Liver (tissue), 8 donors: ENCODE measurements at regions not wholly inside any gene's neighbourhood (a gene's known extent, or its start where the extent isn't known, plus 50 kb on each side); places are given as distances from the start of the nearest gene placed in this dataset.

Experiments
- DNase-seq: peaks from one replicate; pipeline ENCODE4 v3.0.0-alpha.2; 2017; ENCODE audit warnings: low spot score
- H3K27ac ChIP-seq, 2 donors: one replicate each; pipeline ENCODE4 v1.7.0; 2013; ENCODE audit warnings: inconsistent platforms in 2 of 2, low read length in 2 of 2, control low read depth in 1 of 2, low read depth in 1 of 2, mild to moderate bottlenecking in 1 of 2
- H3K27me3 ChIP-seq, 4 donors: one replicate each; pipeline versions ENCODE4 v1.6.1 to v1.7.0; 2013; ENCODE audit warnings: low read length in 3 of 4, inconsistent platforms in 1 of 4, mild to moderate bottlenecking in 1 of 4, moderate library complexity in 1 of 4; ENCODE audit not compliant: control insufficient read depth in 4 of 4, insufficient read depth in 4 of 4
- H3K36me3 ChIP-seq, 4 donors: one replicate each; pipeline versions ENCODE4 v1.6.1 to v1.7.0; 2013; ENCODE audit warnings: low read length in 3 of 4, mild to moderate bottlenecking in 3 of 4, low read depth in 1 of 4, moderate library complexity in 1 of 4; ENCODE audit not compliant: control insufficient read depth in 4 of 4, insufficient read depth in 3 of 4
- H3K4me1 ChIP-seq, 4 donors: one replicate each; pipeline versions ENCODE4 v1.6.1 to v1.7.0; 2013; ENCODE audit warnings: low read length in 3 of 4, mild to moderate bottlenecking in 3 of 4, moderate library complexity in 1 of 4; ENCODE audit not compliant: control insufficient read depth in 4 of 4, insufficient read depth in 4 of 4
- H3K4me3 ChIP-seq, 3 donors: one replicate each; pipeline versions ENCODE4 v1.6.1 to v1.7.0; 2013; ENCODE audit warnings: low read length in 3 of 3, control low read depth in 1 of 3, low read depth in 1 of 3, mild to moderate bottlenecking in 1 of 3
- H3K9ac ChIP-seq, 2 donors: one replicate each; pipeline ENCODE4 v1.7.0; 2013; ENCODE audit warnings: low read length in 2 of 2, mild to moderate bottlenecking in 2 of 2, moderate library complexity in 2 of 2, control low read depth in 1 of 2, low read depth in 1 of 2
- H3K9me3 ChIP-seq, 4 donors: one replicate each; pipeline versions ENCODE4 v1.6.1 to v1.7.0; 2013; ENCODE audit warnings: low read length in 3 of 4; ENCODE audit not compliant: control insufficient read depth in 4 of 4
- EGR1 ChIP-seq, 2 donors: IDR thresholded peaks; 2 replicates each; pipeline ENCODE4 v1.6.1; 2016 to 2018; ENCODE audit warnings: antibody characterized with exemption in 2 of 2, low read depth in 2 of 2
- FOXA1 ChIP-seq: IDR thresholded peaks from 2 replicates; pipeline ENCODE4 v1.6.1; 2016; ENCODE audit warnings: antibody characterized with exemption
- FOXA2 ChIP-seq: IDR thresholded peaks from 2 replicates; pipeline ENCODE4 v1.6.1; 2016; ENCODE audit warnings: antibody characterized with exemption
- GABPA ChIP-seq, 2 donors: IDR thresholded peaks in 1 of 2; conservative IDR thresholded peaks in 1 of 2; 2 replicates each; pipeline ENCODE4 v1.6.1; 2016; ENCODE audit warnings: antibody characterized with exemption in 2 of 2, mild to moderate bottlenecking in 1 of 2, moderate library complexity in 1 of 2
- HNF4A ChIP-seq, 2 donors: conservative IDR thresholded peaks; 2 replicates each; pipeline ENCODE4 v1.6.1; 2016; ENCODE audit warnings: antibody characterized with exemption in 2 of 2, mild to moderate bottlenecking in 2 of 2
- HNF4G ChIP-seq: IDR thresholded peaks from 2 replicates; pipeline ENCODE4 v1.6.1; 2016; ENCODE audit warnings: antibody characterized with exemption
- JUND ChIP-seq, 2 donors: IDR thresholded peaks; 2 replicates each; pipeline ENCODE4 v1.6.1; 2016; ENCODE audit warnings: antibody characterized with exemption in 2 of 2
- NR2F2 ChIP-seq: IDR thresholded peaks from 2 replicates; pipeline ENCODE4 v1.6.1; 2016; ENCODE audit warnings: antibody characterized with exemption
- RAD21 ChIP-seq, 2 donors: IDR thresholded peaks; 2 replicates each; pipeline ENCODE4 v1.6.1; 2016; ENCODE audit warnings: antibody characterized with exemption in 2 of 2, mild to moderate bottlenecking in 2 of 2
- RXRA ChIP-seq, 2 donors: IDR thresholded peaks; 2 replicates each; pipeline ENCODE4 v1.6.1; 2017 to 2018; ENCODE audit warnings: antibody characterized with exemption in 2 of 2, mild to moderate bottlenecking in 1 of 2
- SP1 ChIP-seq: IDR thresholded peaks from 2 replicates; pipeline ENCODE4 v1.6.1; 2018; ENCODE audit warnings: antibody characterized with exemption, mild to moderate bottlenecking
- TAF1 ChIP-seq: conservative IDR thresholded peaks from 2 replicates; pipeline ENCODE4 v1.6.1; 2016; ENCODE audit warnings: antibody characterized with exemption, mild to moderate bottlenecking
- YY1 ChIP-seq: IDR thresholded peaks from 2 replicates; pipeline ENCODE4 v1.6.1; 2016; ENCODE audit warnings: antibody characterized with exemption, mild to moderate bottlenecking
- WGBS: extraction: QIAGEN DNeasy Blood & Tissue Kit; methylation state at CpG from one replicate; pipeline ENCODE4 v1.1.7; 2013; 5-methylcytosine and 5-hydroxymethylcytosine counted together
- TF ChIP-seq, protein P1 (sequence below): IDR thresholded peaks from 2 replicates; pipeline ENCODE4 v1.6.1; 2016; ENCODE audit warnings: antibody characterized with exemption
- TF ChIP-seq, protein P2 (sequence below): IDR thresholded peaks from 2 replicates; pipeline ENCODE4 v1.6.1; 2016; ENCODE audit warnings: antibody characterized with exemption
- TF ChIP-seq, protein P3 (sequence below): IDR thresholded peaks from 2 replicates; pipeline ENCODE4 v1.6.1; 2016; ENCODE audit warnings: antibody characterized with exemption, mild to moderate bottlenecking
- TF ChIP-seq, protein P4 (sequence below): fragments of 150-350 bp; IDR thresholded peaks from 2 replicates; pipeline ENCODE4 v1.5.1; 2017; ENCODE audit warnings: improper control_type of control experiment, low read depth, low read length; ENCODE audit not compliant: missing input control
- TF ChIP-seq, protein P5 (sequence below): IDR thresholded peaks from 2 replicates; pipeline ENCODE4 v1.6.1; 2016; ENCODE audit warnings: antibody characterized with exemption
- donor health status: healthy.
- donor health status: healthy.
- donor health status: healthy.
- donor health status: healthy.
- donor health status: healthy.

DNA sequence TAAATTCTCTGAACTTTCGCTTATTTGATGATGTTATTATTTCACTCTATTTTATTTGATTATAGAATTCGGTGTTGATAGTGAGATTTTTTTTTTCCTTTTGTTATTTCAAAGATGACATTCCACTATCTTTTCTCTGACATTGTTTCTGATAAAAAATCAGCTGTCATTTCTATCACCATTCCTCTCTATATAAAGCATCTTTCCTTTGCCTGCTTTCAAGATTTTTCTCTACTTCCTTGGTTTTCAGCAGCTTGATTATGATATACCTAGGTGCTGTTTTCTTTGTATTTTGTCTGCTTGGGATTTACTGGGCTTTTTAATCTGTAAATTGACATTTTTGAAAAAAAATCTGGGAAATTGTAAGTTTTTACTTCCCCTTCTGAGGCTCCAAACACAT is 344.0 kb downstream of the HLX start:
- H3K4me1 ChIP-seq = no peaks in the 10 kb centered on the region
- 80% methylated on average over 2 of the region's 2 CpGs for WGBS
- no peaks in the 10 kb centered on the region for H3K36me3 ChIP-seq
- H3K27me3 ChIP-seq = no peaks in the 10 kb centered on the region
- no peak overlapping the region for H3K27ac ChIP-seq
- peaks cover 0 to 7% (median 0%) of the 10 kb centered on the region in 4 donors for H3K9me3 ChIP-seq
- TF ChIP-seq, protein P1, sequence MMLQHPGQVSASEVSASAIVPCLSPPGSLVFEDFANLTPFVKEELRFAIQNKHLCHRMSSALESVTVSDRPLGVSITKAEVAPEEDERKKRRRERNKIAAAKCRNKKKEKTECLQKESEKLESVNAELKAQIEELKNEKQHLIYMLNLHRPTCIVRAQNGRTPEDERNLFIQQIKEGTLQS = no peak
- TF ChIP-seq NR2F2 (no peak), RXRA (IDR thresholded peaks at IDR 0.05) (no peak), EGR1 (IDR thresholded peaks at IDR 0.05; ENCODE audit: low read depth in 2 of 2) (no peak), HNF4A (conservative IDR thresholded peaks at IDR 0.05) (no peak), GABPA (IDR thresholded peaks at IDR 0.05 in 1 of 2, conservative IDR thresholded peaks at IDR 0.05 in 1 of 2) (no peak), FOXA1 (no peak), TAF1 (no peak), JUND (IDR thresholded peaks at IDR 0.05) (no peak), SP1 (no peak), YY1 (no peak), HNF4G (no peak)
- TF ChIP-seq, protein P2, sequence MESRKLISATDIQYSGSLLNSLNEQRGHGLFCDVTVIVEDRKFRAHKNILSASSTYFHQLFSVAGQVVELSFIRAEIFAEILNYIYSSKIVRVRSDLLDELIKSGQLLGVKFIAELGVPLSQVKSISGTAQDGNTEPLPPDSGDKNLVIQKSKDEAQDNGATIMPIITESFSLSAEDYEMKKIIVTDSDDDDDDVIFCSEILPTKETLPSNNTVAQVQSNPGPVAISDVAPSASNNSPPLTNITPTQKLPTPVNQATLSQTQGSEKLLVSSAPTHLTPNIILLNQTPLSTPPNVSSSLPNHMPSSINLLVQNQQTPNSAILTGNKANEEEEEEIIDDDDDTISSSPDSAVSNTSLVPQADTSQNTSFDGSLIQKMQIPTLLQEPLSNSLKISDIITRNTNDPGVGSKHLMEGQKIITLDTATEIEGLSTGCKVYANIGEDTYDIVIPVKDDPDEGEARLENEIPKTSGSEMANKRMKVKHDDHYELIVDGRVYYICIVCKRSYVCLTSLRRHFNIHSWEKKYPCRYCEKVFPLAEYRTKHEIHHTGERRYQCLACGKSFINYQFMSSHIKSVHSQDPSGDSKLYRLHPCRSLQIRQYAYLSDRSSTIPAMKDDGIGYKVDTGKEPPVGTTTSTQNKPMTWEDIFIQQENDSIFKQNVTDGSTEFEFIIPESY = no peak
- TF ChIP-seq, protein P3, sequence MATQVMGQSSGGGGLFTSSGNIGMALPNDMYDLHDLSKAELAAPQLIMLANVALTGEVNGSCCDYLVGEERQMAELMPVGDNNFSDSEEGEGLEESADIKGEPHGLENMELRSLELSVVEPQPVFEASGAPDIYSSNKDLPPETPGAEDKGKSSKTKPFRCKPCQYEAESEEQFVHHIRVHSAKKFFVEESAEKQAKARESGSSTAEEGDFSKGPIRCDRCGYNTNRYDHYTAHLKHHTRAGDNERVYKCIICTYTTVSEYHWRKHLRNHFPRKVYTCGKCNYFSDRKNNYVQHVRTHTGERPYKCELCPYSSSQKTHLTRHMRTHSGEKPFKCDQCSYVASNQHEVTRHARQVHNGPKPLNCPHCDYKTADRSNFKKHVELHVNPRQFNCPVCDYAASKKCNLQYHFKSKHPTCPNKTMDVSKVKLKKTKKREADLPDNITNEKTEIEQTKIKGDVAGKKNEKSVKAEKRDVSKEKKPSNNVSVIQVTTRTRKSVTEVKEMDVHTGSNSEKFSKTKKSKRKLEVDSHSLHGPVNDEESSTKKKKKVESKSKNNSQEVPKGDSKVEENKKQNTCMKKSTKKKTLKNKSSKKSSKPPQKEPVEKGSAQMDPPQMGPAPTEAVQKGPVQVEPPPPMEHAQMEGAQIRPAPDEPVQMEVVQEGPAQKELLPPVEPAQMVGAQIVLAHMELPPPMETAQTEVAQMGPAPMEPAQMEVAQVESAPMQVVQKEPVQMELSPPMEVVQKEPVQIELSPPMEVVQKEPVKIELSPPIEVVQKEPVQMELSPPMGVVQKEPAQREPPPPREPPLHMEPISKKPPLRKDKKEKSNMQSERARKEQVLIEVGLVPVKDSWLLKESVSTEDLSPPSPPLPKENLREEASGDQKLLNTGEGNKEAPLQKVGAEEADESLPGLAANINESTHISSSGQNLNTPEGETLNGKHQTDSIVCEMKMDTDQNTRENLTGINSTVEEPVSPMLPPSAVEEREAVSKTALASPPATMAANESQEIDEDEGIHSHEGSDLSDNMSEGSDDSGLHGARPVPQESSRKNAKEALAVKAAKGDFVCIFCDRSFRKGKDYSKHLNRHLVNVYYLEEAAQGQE = no peak
- TF ChIP-seq, protein P4, sequence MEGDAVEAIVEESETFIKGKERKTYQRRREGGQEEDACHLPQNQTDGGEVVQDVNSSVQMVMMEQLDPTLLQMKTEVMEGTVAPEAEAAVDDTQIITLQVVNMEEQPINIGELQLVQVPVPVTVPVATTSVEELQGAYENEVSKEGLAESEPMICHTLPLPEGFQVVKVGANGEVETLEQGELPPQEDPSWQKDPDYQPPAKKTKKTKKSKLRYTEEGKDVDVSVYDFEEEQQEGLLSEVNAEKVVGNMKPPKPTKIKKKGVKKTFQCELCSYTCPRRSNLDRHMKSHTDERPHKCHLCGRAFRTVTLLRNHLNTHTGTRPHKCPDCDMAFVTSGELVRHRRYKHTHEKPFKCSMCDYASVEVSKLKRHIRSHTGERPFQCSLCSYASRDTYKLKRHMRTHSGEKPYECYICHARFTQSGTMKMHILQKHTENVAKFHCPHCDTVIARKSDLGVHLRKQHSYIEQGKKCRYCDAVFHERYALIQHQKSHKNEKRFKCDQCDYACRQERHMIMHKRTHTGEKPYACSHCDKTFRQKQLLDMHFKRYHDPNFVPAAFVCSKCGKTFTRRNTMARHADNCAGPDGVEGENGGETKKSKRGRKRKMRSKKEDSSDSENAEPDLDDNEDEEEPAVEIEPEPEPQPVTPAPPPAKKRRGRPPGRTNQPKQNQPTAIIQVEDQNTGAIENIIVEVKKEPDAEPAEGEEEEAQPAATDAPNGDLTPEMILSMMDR = no peak
- TF ChIP-seq, protein P5, sequence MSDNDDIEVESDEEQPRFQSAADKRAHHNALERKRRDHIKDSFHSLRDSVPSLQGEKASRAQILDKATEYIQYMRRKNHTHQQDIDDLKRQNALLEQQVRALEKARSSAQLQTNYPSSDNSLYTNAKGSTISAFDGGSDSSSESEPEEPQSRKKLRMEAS = no peak
- H3K9ac ChIP-seq = no peak overlapping the region
- no peak for DNase-seq
- H3K4me3 ChIP-seq = no peak overlapping the region

DNA sequence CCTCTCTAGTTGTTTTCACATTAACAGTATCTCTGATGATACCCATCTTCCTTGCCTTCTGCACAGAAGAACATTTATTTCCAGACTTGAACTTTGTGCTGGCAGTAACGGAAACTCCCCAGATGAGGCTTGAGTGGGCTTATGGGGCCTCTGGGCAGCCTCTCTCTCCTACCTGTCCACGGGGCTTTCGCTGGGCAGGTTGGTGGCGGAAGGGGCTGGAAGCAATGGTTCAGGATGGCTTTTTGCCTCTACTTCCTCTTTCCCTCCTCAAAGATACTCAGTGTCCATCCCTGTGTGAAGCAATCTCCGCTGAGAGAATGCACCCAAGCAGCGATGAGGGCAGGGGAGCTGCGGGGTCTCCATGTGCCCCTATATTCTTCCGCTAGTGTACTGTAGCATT is 348.2 kb downstream of the HLX start:
- H3K4me3 ChIP-seq = no peak overlapping the region
- no peak for DNase-seq
- H3K36me3 ChIP-seq = no peaks in the 10 kb centered on the region
- 87% methylated on average over 8 of the region's 8 CpGs for WGBS
- peaks cover 0 to 7% (median 0%) of the 10 kb centered on the region in 4 donors for H3K9me3 ChIP-seq
- H3K9ac ChIP-seq = no peak overlapping the region
- H3K4me1 ChIP-seq = peaks cover 0 to 4% (median 2%) of the 10 kb centered on the region in 4 donors
- H3K27me3 ChIP-seq = no peaks in the 10 kb centered on the region
- H3K27ac ChIP-seq = no peak overlapping the region
- TF ChIP-seq FOXA2 (no peak), RAD21 (IDR thresholded peaks at IDR 0.05) (no peak), HNF4A (conservative IDR thresholded peaks at IDR 0.05) (no peak), FOXA1 (no peak), SP1 (no peak), TAF1 (no peak), HNF4G (no peak), JUND (IDR thresholded peaks at IDR 0.05) (no peak)
- TF ChIP-seq, protein P2 = no peak
- TF ChIP-seq, protein P3 = no peak
- TF ChIP-seq, protein P5 = no peak
- TF ChIP-seq, protein P1 = no peak
